ENCODE measurements at regions not wholly inside any gene's neighbourhood (a gene's known extent, or its start where the extent isn't known, plus 50 kb on each side); places are given as distances from the start of the nearest gene placed in this dataset.

- Histone ChIP-seq H3K27me3 (ENCODE audit: insufficient read depth, poor library complexity, severe bottlenecking) (no peaks in the 10 kb centered on the region), H3K4me3 (replicated peaks; ENCODE audit: insufficient read depth, low read length) (no peak overlapping the region), H3K27ac (replicated peaks) (no peak overlapping the region)
- TF ChIP-seq POLR2AphosphoS5 (IDR thresholded peaks at IDR 0.05; ENCODE audit: low read depth) (no peak), GABPA (IDR thresholded peaks at IDR 0.05; ENCODE audit: low read depth) (no peak), CTCF (IDR thresholded peaks at IDR 0.05; ENCODE audit: insufficient read depth, low read length) (no peak), REST (IDR thresholded peaks at IDR 0.05; ENCODE audit: insufficient replicate concordance, low read depth) (no peak), SPI1 (IDR thresholded peaks at IDR 0.05; ENCODE audit: borderline replicate concordance, low read depth) (no peak)
- no peak for DNase-seq (ENCODE audit: low read depth in 1 of 2, low spot score in 1 of 2)
These were observed 169.1 kb upstream of the PTCHD4 start for GRCh38 chr6:48280035-48280620.

DNA sequence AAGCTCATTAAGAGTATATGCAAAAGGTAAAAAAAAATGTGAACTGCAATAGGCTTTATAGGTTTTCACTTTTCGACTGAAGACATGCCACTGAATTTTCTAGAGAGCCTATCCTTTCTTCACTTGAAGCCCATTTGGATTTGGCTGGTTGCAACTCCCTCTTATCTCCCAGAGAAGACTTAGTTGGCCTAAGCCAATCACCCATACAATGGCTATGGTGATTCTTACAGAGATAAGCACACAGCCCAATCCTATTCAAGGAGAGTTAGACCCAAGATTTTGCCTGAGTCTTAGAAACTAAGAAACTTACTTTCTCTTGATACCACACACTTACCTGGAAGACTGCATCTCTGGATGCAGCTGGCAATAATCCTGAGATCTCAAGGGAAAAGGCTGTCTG lies 167.3 kb upstream of the PTCHD4 start:
- no peak for DNase-seq (ENCODE audit: low read depth in 1 of 2, low spot score in 1 of 2)
- TF ChIP-seq SPI1 (IDR thresholded peaks at IDR 0.05; ENCODE audit: borderline replicate concordance, low read depth) (no peak), CTCF (IDR thresholded peaks at IDR 0.05; ENCODE audit: insufficient read depth, low read length) (no peak), REST (IDR thresholded peaks at IDR 0.05; ENCODE audit: insufficient replicate concordance, low read depth) (no peak), POLR2AphosphoS5 (IDR thresholded peaks at IDR 0.05; ENCODE audit: low read depth) (no peak), GABPA (IDR thresholded peaks at IDR 0.05; ENCODE audit: low read depth) (no peak)
- no peak overlapping the region for H3K4me3 ChIP-seq (replicated peaks; ENCODE audit: insufficient read depth, low read length)
- H3K27ac ChIP-seq (replicated peaks) = no peak overlapping the region
- no peaks in the 10 kb centered on the region for H3K27me3 ChIP-seq (ENCODE audit: insufficient read depth, poor library complexity, severe bottlenecking)

- no peak for DNase-seq (ENCODE audit: low read depth in 1 of 2, low spot score in 1 of 2)
- TF ChIP-seq GABPA (IDR thresholded peaks at IDR 0.05; ENCODE audit: low read depth) (no peak), CTCF (IDR thresholded peaks at IDR 0.05; ENCODE audit: insufficient read depth, low read length) (no peak), REST (IDR thresholded peaks at IDR 0.05; ENCODE audit: insufficient replicate concordance, low read depth) (no peak), POLR2AphosphoS5 (IDR thresholded peaks at IDR 0.05; ENCODE audit: low read depth) (no peak), SPI1 (IDR thresholded peaks at IDR 0.05; ENCODE audit: borderline replicate concordance, low read depth) (no peak)
- Histone ChIP-seq H3K4me3 (replicated peaks; ENCODE audit: insufficient read depth, low read length) (no peak overlapping the region), H3K27ac (replicated peaks) (no peak overlapping the region), H3K27me3 (ENCODE audit: insufficient read depth, poor library complexity, severe bottlenecking) (no peaks in the 10 kb centered on the region)
These were observed 161.5 kb upstream of the PTCHD4 start for GRCh38 chr6:48272518-48272917.
